Effector memory CD4-positive, alpha-beta T cell (primary cell): ENCODE measurements at regions not wholly inside any gene's neighbourhood (a gene's known extent, or its start where the extent isn't known, plus 50 kb on each side); places are given as distances from the start of the nearest gene placed in this dataset.

Experiments
- DNase-seq, 3 donors: peaks; one replicate each; pipeline ENCODE4 v3.0.0-alpha.2; 2020
- H3K27ac ChIP-seq: 2 replicates; pipeline ENCODE4 v1.7.0; 2013; ENCODE audit warnings: mild to moderate bottlenecking, low read length, moderate library complexity; ENCODE audit not compliant: insufficient read depth, poor library complexity, severe bottlenecking
- H3K27me3 ChIP-seq: replicated peaks from 2 replicates; pipeline ENCODE4 v1.7.0; 2013; ENCODE audit warnings: mild to moderate bottlenecking, low read length; ENCODE audit not compliant: insufficient read depth, control insufficient read depth, poor library complexity, severe bottlenecking
- H3K36me3 ChIP-seq: 2 replicates; pipeline ENCODE4 v1.7.0; 2013; ENCODE audit warnings: mild to moderate bottlenecking, low read length, moderate library complexity; ENCODE audit not compliant: control insufficient read depth, insufficient read depth
- H3K4me1 ChIP-seq: 2 replicates; pipeline ENCODE4 v1.7.0; 2013; ENCODE audit warnings: low read length, mild to moderate bottlenecking; ENCODE audit not compliant: control insufficient read depth, insufficient read depth, poor library complexity, severe bottlenecking
- H3K4me3 ChIP-seq: 2 replicates; pipeline ENCODE4 v1.7.0; 2013; ENCODE audit warnings: low read length, low read depth, mild to moderate bottlenecking; ENCODE audit not compliant: insufficient read depth, poor library complexity, severe bottlenecking
- H3K9me3 ChIP-seq: 2 replicates; pipeline ENCODE4 v1.7.0; 2013; ENCODE audit warnings: mild to moderate bottlenecking, low read length, moderate library complexity; ENCODE audit not compliant: control insufficient read depth

- H3K36me3 ChIP-seq = no peaks in the 10 kb centered on the region
Observed at GRCh38 chr6:156316583-156317125, 460.5 kb upstream of the ARID1B start.

GRCh38 chr6:156315146-156315545 lies 462.0 kb upstream of the ARID1B start:
- no peaks in the 10 kb centered on the region for H3K36me3 ChIP-seq
- no peaks in the 10 kb centered on the region for H3K27me3 ChIP-seq
- no peak overlapping the region for H3K4me3 ChIP-seq
- H3K4me1 ChIP-seq = no peaks in the 10 kb centered on the region
- no peaks in the 10 kb centered on the region for H3K9me3 ChIP-seq
- H3K27ac ChIP-seq = no peak overlapping the region
- no peak for DNase-seq

More at GRCh38 chr6:156316583-156317125, 460.5 kb upstream of the ARID1B start:
- DNase-seq = no peak
- Histone ChIP-seq H3K4me3 (no peak overlapping the region), H3K27ac (no peak overlapping the region), H3K4me1 (no peaks in the 10 kb centered on the region), H3K9me3 (no peaks in the 10 kb centered on the region), H3K27me3 (no peaks in the 10 kb centered on the region)

DNA sequence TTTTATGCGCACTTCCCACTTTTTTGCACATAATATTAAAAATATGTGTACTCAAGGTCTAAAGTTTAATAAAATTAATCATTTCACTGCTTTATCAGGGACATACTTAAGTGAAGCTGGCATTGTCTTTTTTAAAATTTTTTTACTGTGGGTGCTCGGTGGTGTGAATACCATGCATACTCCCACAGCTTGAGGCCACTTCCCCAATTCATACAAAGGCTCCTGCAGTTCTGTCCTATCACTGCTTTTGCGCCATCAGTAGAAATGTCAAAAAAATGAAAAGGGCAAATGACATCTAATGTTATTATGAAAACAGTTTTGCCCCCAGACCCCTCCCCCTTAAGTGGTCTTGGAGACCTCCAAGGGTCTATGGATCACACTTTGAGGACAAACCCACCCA lies 464.1 kb upstream of the ARID1B start:
- H3K4me3 ChIP-seq = no peak overlapping the region
- H3K27ac ChIP-seq = no peak overlapping the region
- H3K36me3 ChIP-seq = no peaks in the 10 kb centered on the region
- H3K27me3 ChIP-seq = no peaks in the 10 kb centered on the region
- no peaks in the 10 kb centered on the region for H3K4me1 ChIP-seq
- no peak for DNase-seq
- H3K9me3 ChIP-seq = no peaks in the 10 kb centered on the region

GRCh38 chr6:156311291-156311690 lies 465.9 kb upstream of the ARID1B start:
- no peak overlapping the region for H3K4me3 ChIP-seq
- H3K4me1 ChIP-seq = no peaks in the 10 kb centered on the region
- H3K9me3 ChIP-seq = no peaks in the 10 kb centered on the region
- no peak for DNase-seq
- no peak overlapping the region for H3K27ac ChIP-seq
- no peaks in the 10 kb centered on the region for H3K36me3 ChIP-seq
- H3K27me3 ChIP-seq = no peaks in the 10 kb centered on the region

DNA sequence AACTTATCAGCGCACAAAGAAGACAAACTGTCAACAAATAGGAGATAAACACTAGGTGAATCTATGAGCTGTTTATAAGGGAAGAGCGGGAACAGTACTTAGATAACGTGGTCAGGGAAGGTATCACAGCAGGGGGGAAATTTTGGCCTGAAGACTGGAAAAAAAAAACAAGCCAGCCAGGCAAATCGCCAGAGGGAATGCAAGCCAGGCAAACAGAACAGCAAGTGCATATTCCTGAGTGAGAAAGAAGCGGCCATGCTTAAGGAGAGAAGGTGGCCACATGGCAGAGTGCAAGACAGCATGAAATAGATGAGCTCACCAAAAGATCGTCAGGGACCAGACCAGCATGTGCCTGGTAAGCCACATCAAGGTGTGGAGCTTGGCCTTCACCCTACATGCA lies 466.5 kb upstream of the ARID1B start:
- no peak for DNase-seq
- Histone ChIP-seq H3K4me1 (no peaks in the 10 kb centered on the region), H3K9me3 (no peaks in the 10 kb centered on the region), H3K27me3 (no peaks in the 10 kb centered on the region), H3K36me3 (no peaks in the 10 kb centered on the region), H3K4me3 (no peak overlapping the region), H3K27ac (no peak overlapping the region)

DNA sequence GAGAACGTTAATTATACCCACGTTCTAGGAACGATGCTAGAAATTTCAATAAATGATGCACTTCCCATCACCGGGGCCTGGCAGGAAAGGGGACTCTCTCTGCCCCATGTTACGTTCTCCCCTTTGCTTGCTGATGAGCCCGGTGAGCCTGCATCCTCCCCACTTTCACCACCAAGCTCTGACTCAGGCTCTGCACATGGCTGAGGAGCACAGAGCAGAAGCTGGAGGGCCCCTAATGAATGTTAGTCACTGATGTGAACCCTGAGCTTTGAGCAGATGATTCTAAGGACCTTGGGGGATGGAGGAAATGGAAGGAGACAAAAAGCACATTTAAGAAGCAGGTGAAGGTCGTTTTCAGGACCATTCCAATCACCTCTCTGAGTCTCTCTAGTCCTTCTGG lies 468.2 kb upstream of the ARID1B start:
- Histone ChIP-seq H3K27ac (no peak overlapping the region), H3K4me1 (no peaks in the 10 kb centered on the region), H3K27me3 (no peaks in the 10 kb centered on the region), H3K4me3 (no peak overlapping the region), H3K36me3 (no peaks in the 10 kb centered on the region), H3K9me3 (no peaks in the 10 kb centered on the region)
- DNase-seq = no peak

- no peaks in the 10 kb centered on the region for H3K9me3 ChIP-seq
- no peak overlapping the region for H3K27ac ChIP-seq
- H3K36me3 ChIP-seq = no peaks in the 10 kb centered on the region
- no peaks in the 10 kb centered on the region for H3K4me1 ChIP-seq
- no peaks in the 10 kb centered on the region for H3K27me3 ChIP-seq
- no peak overlapping the region for H3K4me3 ChIP-seq
- DNase-seq = no peak
Observed at GRCh38 chr6:156308604-156309003, 468.6 kb upstream of the ARID1B start.

DNA sequence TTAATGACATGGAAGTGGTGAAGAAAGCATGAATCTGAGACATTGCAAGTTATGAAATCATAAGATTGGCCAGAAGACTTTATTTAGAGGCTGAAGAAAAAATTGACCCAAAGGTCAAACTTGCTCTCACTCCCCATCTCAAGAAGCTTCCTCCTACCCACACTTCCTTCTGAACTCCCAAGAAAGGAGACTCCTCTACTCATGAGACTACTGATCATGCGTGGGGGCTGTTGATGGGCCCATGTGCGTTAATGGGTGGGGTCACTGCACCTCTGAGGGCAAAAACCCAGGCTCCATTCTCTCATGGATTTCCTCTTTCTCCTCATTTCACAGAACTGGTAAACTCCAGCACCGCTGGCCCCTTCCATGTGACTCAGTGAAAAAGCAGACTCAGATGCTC lies 470.6 kb upstream of the ARID1B start:
- no peak for DNase-seq
- Histone ChIP-seq H3K4me1 (no peaks in the 10 kb centered on the region), H3K9me3 (no peaks in the 10 kb centered on the region), H3K27ac (no peak overlapping the region), H3K27me3 (no peaks in the 10 kb centered on the region), H3K36me3 (no peaks in the 10 kb centered on the region), H3K4me3 (no peak overlapping the region)

GRCh38 chr6:156283091-156283490 lies 494.1 kb upstream of the ARID1B start:
- H3K4me3 ChIP-seq = no peak overlapping the region
- DNase-seq = no peak
- H3K27me3 ChIP-seq = no peaks in the 10 kb centered on the region
- no peak overlapping the region for H3K27ac ChIP-seq
- H3K36me3 ChIP-seq = no peaks in the 10 kb centered on the region
- H3K9me3 ChIP-seq = no peaks in the 10 kb centered on the region
- H3K4me1 ChIP-seq = no peaks in the 10 kb centered on the region

DNA sequence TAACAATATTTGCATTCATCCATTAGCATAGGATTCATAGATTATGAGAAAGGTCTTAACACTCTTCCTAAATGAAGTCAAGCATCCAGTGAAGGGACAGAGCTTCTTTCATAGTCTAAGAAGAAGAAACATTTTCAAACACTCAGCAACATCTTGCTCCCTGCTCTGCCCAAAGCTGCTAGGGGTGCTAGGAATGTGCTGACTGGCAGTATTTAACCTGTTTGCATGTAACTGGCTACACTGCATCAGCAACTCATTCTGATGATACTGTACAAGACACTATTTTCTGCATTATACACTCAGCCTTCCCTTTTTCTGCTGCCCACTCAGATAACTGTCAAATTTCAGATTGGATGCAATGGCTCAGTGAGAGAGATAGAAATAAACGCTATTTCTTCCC lies 495.1 kb upstream of the ARID1B start:
- H3K9me3 ChIP-seq = no peaks in the 10 kb centered on the region
- H3K4me1 ChIP-seq = no peaks in the 10 kb centered on the region
- DNase-seq = no peak
- no peak overlapping the region for H3K27ac ChIP-seq
- H3K27me3 ChIP-seq = no peaks in the 10 kb centered on the region
- H3K4me3 ChIP-seq = no peak overlapping the region
- no peaks in the 10 kb centered on the region for H3K36me3 ChIP-seq

GRCh38 chr6:156281266-156281665 lies 495.9 kb upstream of the ARID1B start:
- H3K27me3 ChIP-seq = no peaks in the 10 kb centered on the region
- H3K36me3 ChIP-seq = no peaks in the 10 kb centered on the region
- no peaks in the 10 kb centered on the region for H3K9me3 ChIP-seq
- no peak overlapping the region for H3K27ac ChIP-seq
- DNase-seq = no peak
- H3K4me3 ChIP-seq = no peak overlapping the region
- H3K4me1 ChIP-seq = no peaks in the 10 kb centered on the region
